ENCODE measurements at regions not wholly inside any gene's neighbourhood (a gene's known extent, or its start where the extent isn't known, plus 50 kb on each side); places are given as distances from the start of the nearest gene placed in this dataset.
A peak's percentile ranks its signal among the peaks of the same experiment; 100 is the strongest.

DNA sequence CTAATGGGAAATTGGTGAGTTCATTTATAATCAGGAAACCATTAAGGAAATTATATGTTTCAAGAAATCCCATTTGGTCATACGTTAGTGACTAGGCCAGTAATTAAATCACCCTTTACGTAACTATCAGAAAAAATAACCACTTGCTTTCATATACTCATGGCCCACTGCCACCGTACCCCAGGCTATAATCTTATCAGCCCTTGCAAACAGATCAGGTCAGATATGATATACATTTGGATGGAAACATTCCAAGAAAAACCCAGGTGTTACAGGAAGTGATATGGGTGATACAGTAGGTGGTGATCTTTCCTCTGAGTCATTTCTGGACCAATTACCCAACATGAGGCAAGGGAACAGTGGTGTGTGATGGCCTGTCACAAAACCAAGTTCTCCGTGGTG lies 481.0 kb upstream of the SEMA3A start:
- Histone ChIP-seq H3K4me3 (ENCODE audit: low read depth in 2 of 2, low read length in 1 of 2) (no peak overlapping the region), H3K9me2 (no peaks in the 10 kb centered on the region), H4K20me1 (ENCODE audit: insufficient read depth) (no peaks in the 10 kb centered on the region), H3K79me2 (ENCODE audit: insufficient read depth) (no peaks in the 10 kb centered on the region), H3K36me3 (replicated peaks in 1 of 2; ENCODE audit: control insufficient read depth in 1 of 2, insufficient read depth in 2 of 2, low read length in 1 of 2) (no peaks in the 10 kb centered on the region), H3F3A (replicated peaks; ENCODE audit: insufficient read depth) (no peaks in the 10 kb centered on the region), H3K27me3 (ENCODE audit: insufficient read depth) (no peaks in the 10 kb centered on the region), H3K9me3 (no peaks in the 10 kb centered on the region), H3K4me2 (no peak overlapping the region), H2AFZ (ENCODE audit: low read depth) (no peak overlapping the region; the same call in 1 of the 2 replicates), H3K27ac (ENCODE audit: low read depth in 2 of 2, low read length in 1 of 2) (no peak overlapping the region), H3K4me1 (ENCODE audit: control insufficient read depth in 1 of 2, insufficient read depth in 2 of 2, low read depth in 1 of 2, low read length in 1 of 2) (peaks cover 0 to 5% of the 10 kb centered on the region in 2 experiments; a peak in 2 of 4 replicates), H3K9ac (no peak overlapping the region)
- 79% methylated on average over 4 of the region's 4 CpGs for WGBS (ENCODE audit: low lambda C conversion rate)
- ChIA-PET CTCF (interaction anchor here (1.5 kb wide), 1 partner anchor 9 kb away, joined by 5 read pairs; no protein-coding TSS in a partner anchor), POLR2A (interaction anchor here (0.6 kb wide), 1 partner anchor 415 kb away, joined by 3 read pairs; no protein-coding TSS in a partner anchor)
- TF ChIP-seq EP300 (IDR thresholded peaks at IDR 0.05; ENCODE audit: borderline replicate concordance in 1 of 2, low read depth in 1 of 2, low read length in 1 of 2) (peak in 1 of 2 experiments; percentile 84; a peak in 2 of 4 replicates), RAD21 (IDR thresholded peaks at IDR 0.05; ENCODE audit: low read length) (peak; percentile 31; the same call in 1 of the 2 replicates), PBX3 (IDR thresholded peaks at IDR 0.05) (no peak), RXRA (IDR thresholded peaks at IDR 0.05; ENCODE audit: borderline replicate concordance, low read depth) (no peak), RFX5 (IDR thresholded peaks at IDR 0.05; ENCODE audit: low read length) (no peak), FOXJ3 (CRISPR knock-in tag; IDR thresholded peaks at IDR 0.05) (peak; percentile 69), NFIC (IDR thresholded peaks at IDR 0.05; ENCODE audit: borderline replicate concordance) (peak; percentile 40; the same call in 1 of the 2 replicates), SMC3 (IDR thresholded peaks at IDR 0.05; ENCODE audit: low read depth, low read length) (no peak), GATA2 (CRISPR knock-in tag; IDR thresholded peaks at IDR 0.05) (peak; percentile 95), RCOR1 (IDR thresholded peaks at IDR 0.05; ENCODE audit: low read length) (peak; percentile 78; the same call in 1 of the 2 replicates), FOSL2 (IDR thresholded peaks at IDR 0.05; ENCODE audit: borderline replicate concordance, low read depth) (no peak), TCF12 (IDR thresholded peaks at IDR 0.05) (no peak), CHD2 (IDR thresholded peaks at IDR 0.05; ENCODE audit: low read length, partially characterized antibody) (peak; percentile 38), ELF1 (IDR thresholded peaks at IDR 0.05) (no peak)
- TF ChIP-seq, protein P1, sequence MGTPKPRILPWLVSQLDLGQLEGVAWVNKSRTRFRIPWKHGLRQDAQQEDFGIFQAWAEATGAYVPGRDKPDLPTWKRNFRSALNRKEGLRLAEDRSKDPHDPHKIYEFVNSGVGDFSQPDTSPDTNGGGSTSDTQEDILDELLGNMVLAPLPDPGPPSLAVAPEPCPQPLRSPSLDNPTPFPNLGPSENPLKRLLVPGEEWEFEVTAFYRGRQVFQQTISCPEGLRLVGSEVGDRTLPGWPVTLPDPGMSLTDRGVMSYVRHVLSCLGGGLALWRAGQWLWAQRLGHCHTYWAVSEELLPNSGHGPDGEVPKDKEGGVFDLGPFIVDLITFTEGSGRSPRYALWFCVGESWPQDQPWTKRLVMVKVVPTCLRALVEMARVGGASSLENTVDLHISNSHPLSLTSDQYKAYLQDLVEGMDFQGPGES (IDR thresholded peaks at IDR 0.05; ENCODE audit: low read depth, low read length), result no peak
- DNase-seq, result peak; percentile 21

GRCh38 chr7:84674236-84674913 lies 479.8 kb upstream of the SEMA3A start:
- DNase-seq, result no peak
- Histone ChIP-seq H3K4me2 (no peak overlapping the region), H3K9me2 (no peaks in the 10 kb centered on the region), H3K27ac (ENCODE audit: low read depth in 2 of 2, low read length in 1 of 2) (no peak overlapping the region), H3K79me2 (ENCODE audit: insufficient read depth) (no peaks in the 10 kb centered on the region), H3K9ac (no peak overlapping the region), H3K4me3 (ENCODE audit: low read depth in 2 of 2, low read length in 1 of 2) (no peak overlapping the region), H3K9me3 (no peaks in the 10 kb centered on the region), H4K20me1 (ENCODE audit: insufficient read depth) (no peaks in the 10 kb centered on the region), H3K27me3 (ENCODE audit: insufficient read depth) (no peaks in the 10 kb centered on the region), H3K4me1 (ENCODE audit: control insufficient read depth in 1 of 2, insufficient read depth in 2 of 2, low read depth in 1 of 2, low read length in 1 of 2) (peaks cover 0 to 5% of the 10 kb centered on the region in 2 experiments; a peak in 2 of 4 replicates), H3F3A (replicated peaks; ENCODE audit: insufficient read depth) (no peaks in the 10 kb centered on the region), H3K36me3 (replicated peaks in 1 of 2; ENCODE audit: control insufficient read depth in 1 of 2, insufficient read depth in 2 of 2, low read length in 1 of 2) (no peaks in the 10 kb centered on the region), H2AFZ (ENCODE audit: low read depth) (peak overlapping the region; percentile 10; the same call in 1 of the 2 replicates)
- POLR2A ChIA-PET, result no interaction called here
- CTCF ChIA-PET, result no interaction called here
- WGBS (ENCODE audit: low lambda C conversion rate), result 74% methylated on average over 2 of the region's 2 CpGs
- TF ChIP-seq MEF2A (IDR thresholded peaks at IDR 0.05; ENCODE audit: borderline replicate concordance, low read depth) (no peak), USF1 (IDR thresholded peaks at IDR 0.05; ENCODE audit: borderline replicate concordance, low read depth) (no peak), POLR2AphosphoS5 (IDR thresholded peaks at IDR 0.05; ENCODE audit: low read depth, low read length) (no peak), SIN3A (IDR thresholded peaks at IDR 0.05; ENCODE audit: borderline replicate concordance, low read depth, low read length) (no peak), YY1 (IDR thresholded peaks at IDR 0.05; ENCODE audit: low read depth) (no peak), TAF1 (IDR thresholded peaks at IDR 0.05; ENCODE audit: borderline replicate concordance, low read depth, low read length) (no peak), TEAD4 (IDR thresholded peaks at IDR 0.05; ENCODE audit: borderline replicate concordance, insufficient read depth) (no peak), JUND (IDR thresholded peaks at IDR 0.05) (no peak), RCOR1 (IDR thresholded peaks at IDR 0.05; ENCODE audit: low read length) (no peak)
- TF ChIP-seq, protein P2, sequence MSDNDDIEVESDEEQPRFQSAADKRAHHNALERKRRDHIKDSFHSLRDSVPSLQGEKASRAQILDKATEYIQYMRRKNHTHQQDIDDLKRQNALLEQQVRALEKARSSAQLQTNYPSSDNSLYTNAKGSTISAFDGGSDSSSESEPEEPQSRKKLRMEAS (IDR thresholded peaks at IDR 0.05; ENCODE audit: low read depth), result no peak
